ENCODE measurements at regions not wholly inside any gene's neighbourhood (a gene's known extent, or its start where the extent isn't known, plus 50 kb on each side); places are given as distances from the start of the nearest gene placed in this dataset.

GRCh38 chr5:68433526-68433922, 218.0 kb downstream of the PIK3R1 start:
- TF ChIP-seq CTCF (conservative IDR thresholded peaks at IDR 0.05; ENCODE audit: low read length) (no peak), EZH2phosphoT487 (IDR thresholded peaks at IDR 0.05; ENCODE audit: borderline replicate concordance, low read depth, low read length) (no peak)
- no peaks in the 10 kb centered on the region for H4K20me1 ChIP-seq (ENCODE audit: insufficient read depth, low read length)
- POLR2A ChIA-PET = no interaction called here
- H3K4me2 ChIP-seq (ENCODE audit: low read length) = no peak overlapping the region
- no peaks in the 10 kb centered on the region for H3K9me2 ChIP-seq (ENCODE audit: insufficient read depth, low read length)
- intact Hi-C loops (cut with micrococcal nuclease; ENCODE audit: unreplicated experiment) = no loop called here
- H3K27ac ChIP-seq (ENCODE audit: low read depth, low read length, poor library complexity, severe bottlenecking) = no peak overlapping the region
- no peak for DNase-seq (ENCODE audit: low spot score)
- no TSS peak for BruUV-seq (replicated peaks)
- no peak overlapping the region for H3K4me3 ChIP-seq (ENCODE audit: low read depth, low read length, poor library complexity, severe bottlenecking)
- H2AFZ ChIP-seq (ENCODE audit: low read length) = peak overlapping the region; percentile 82; the same call in 1 of the 2 replicates
- no peaks in the 10 kb centered on the region for H3K79me2 ChIP-seq (ENCODE audit: insufficient read depth, low read depth, low read length)
- H3K9me3 ChIP-seq (ENCODE audit: low read length) = no peaks in the 10 kb centered on the region
- H3K36me3 ChIP-seq (ENCODE audit: insufficient read depth, low read length) = no peaks in the 10 kb centered on the region
- CTCF ChIA-PET (ENCODE audit: unreplicated experiment) = no interaction called here
- H3K4me1 ChIP-seq (ENCODE audit: insufficient read depth, low read length, poor library complexity, severe bottlenecking) = peaks cover 7% of the 10 kb centered on the region

DNA sequence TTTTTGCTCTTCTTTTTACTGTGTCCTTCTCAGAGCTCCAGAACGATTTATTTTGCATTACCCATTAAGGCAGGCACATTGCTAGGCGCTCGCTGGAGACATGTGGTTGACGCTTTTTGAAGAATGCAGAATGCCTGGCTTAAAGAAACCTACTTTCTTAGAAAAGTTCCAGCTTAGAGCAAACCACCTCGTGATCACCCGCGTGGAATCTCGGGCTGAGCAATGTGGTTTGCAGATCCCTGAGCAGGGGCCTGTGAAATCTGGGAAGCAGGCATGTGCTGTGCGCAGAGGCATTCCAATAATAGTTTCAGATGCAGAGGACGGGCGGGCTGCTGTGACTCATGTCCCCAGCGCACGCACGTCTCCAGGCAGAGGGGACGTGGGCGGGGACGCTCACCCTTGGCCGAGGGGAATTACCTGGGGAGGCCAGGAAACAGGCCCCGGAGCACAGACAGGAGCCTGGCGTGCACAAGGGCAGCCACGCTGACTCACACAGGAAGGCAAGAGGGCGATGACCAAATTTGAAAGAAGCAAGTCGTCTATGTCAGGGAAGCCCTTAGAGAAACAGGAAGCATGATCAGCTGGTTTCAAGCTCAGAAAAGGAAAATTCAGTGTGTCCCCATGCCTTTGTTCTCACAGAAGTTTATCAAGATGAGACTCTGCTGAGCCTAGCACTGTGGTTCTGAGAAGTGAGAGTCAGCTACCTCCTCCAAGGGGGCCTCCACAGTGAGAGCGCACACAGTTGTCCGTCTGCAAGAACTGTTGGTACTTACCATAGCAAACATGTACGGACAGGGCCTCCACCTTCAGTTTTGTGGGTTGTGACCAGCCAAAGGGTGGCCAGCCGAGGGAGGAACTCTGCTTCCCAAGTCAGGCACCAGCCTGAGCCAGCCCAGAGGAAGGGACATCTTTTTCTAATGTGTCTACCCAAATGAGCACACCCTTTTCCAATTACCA, 218.6 kb downstream of the PIK3R1 start:
- Histone ChIP-seq H3K4me1 (ENCODE audit: insufficient read depth, low read length, poor library complexity, severe bottlenecking) (peaks cover 7% of the 10 kb centered on the region), H3K9me3 (ENCODE audit: low read length) (no peaks in the 10 kb centered on the region), H4K20me1 (ENCODE audit: insufficient read depth, low read length) (no peaks in the 10 kb centered on the region), H3K79me2 (ENCODE audit: insufficient read depth, low read depth, low read length) (no peaks in the 10 kb centered on the region), H3K36me3 (ENCODE audit: insufficient read depth, low read length) (no peaks in the 10 kb centered on the region), H2AFZ (ENCODE audit: low read length) (peak overlapping the region; percentile 82), H3K9me2 (ENCODE audit: insufficient read depth, low read length) (no peaks in the 10 kb centered on the region), H3K27ac (ENCODE audit: low read depth, low read length, poor library complexity, severe bottlenecking) (no peak overlapping the region), H3K4me3 (ENCODE audit: low read depth, low read length, poor library complexity, severe bottlenecking) (no peak overlapping the region), H3K4me2 (ENCODE audit: low read length) (0 out of 2 replicates have a peak overlapping the region, but pooled peaks have one; percentile 23)
- CTCF ChIA-PET (ENCODE audit: unreplicated experiment) = no interaction called here
- peak; percentile 24 for DNase-seq (ENCODE audit: low spot score)
- POLR2A ChIA-PET = interaction anchor here (0.5 kb wide), 1 partner anchor 517 kb away, joined by 3 read pairs; no protein-coding TSS in a partner anchor
- intact Hi-C loops (cut with micrococcal nuclease; ENCODE audit: unreplicated experiment) = no loop called here
- TF ChIP-seq CTCF (conservative IDR thresholded peaks at IDR 0.05; ENCODE audit: low read length) (no peak), EZH2phosphoT487 (IDR thresholded peaks at IDR 0.05; ENCODE audit: borderline replicate concordance, low read depth, low read length) (no peak)
- BruUV-seq (replicated peaks) = no TSS peak

DNA sequence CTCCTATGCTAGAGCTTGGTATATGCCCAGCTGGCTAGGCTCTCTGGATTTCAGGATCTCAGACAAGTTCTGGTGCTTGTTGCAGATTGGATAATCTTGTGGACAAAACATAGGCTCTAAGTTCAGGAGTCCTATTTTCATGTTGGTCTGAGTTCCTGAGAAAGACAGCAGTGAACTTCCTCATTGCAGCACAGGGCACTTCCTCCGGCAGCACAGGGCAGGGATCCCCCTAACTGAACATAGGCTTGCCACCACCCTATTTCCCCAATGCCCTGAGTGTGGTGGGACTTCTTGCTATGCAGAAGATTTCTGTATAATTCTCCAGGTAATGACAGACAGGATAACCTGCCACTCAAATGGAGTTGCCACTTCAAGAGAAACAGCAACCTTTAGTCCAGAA, 220.1 kb downstream of the PIK3R1 start:
- no peak for TF ChIP-seq EZH2phosphoT487 (IDR thresholded peaks at IDR 0.05; ENCODE audit: borderline replicate concordance, low read depth, low read length)
- TF ChIP-seq CTCF (conservative IDR thresholded peaks at IDR 0.05; ENCODE audit: low read length) = no peak
- peaks cover 7% of the 10 kb centered on the region for H3K4me1 ChIP-seq (ENCODE audit: insufficient read depth, low read length, poor library complexity, severe bottlenecking)
- H3K36me3 ChIP-seq (ENCODE audit: insufficient read depth, low read length) = no peaks in the 10 kb centered on the region
- ChIA-PET POLR2A (no interaction called here), CTCF (ENCODE audit: unreplicated experiment) (no interaction called here)
- H3K9me2 ChIP-seq (ENCODE audit: insufficient read depth, low read length) = no peaks in the 10 kb centered on the region
- H3K9me3 ChIP-seq (ENCODE audit: low read length) = no peaks in the 10 kb centered on the region
- H3K27ac ChIP-seq (ENCODE audit: low read depth, low read length, poor library complexity, severe bottlenecking) = no peak overlapping the region
- H3K4me2 ChIP-seq (ENCODE audit: low read length) = no peak overlapping the region
- H4K20me1 ChIP-seq (ENCODE audit: insufficient read depth, low read length) = no peaks in the 10 kb centered on the region
- no peak overlapping the region for H3K4me3 ChIP-seq (ENCODE audit: low read depth, low read length, poor library complexity, severe bottlenecking)
- peak; percentile 6 for DNase-seq (ENCODE audit: low spot score)
- no TSS peak for BruUV-seq (replicated peaks)
- no peaks in the 10 kb centered on the region for H3K79me2 ChIP-seq (ENCODE audit: insufficient read depth, low read depth, low read length)
- H2AFZ ChIP-seq (ENCODE audit: low read length) = no peak overlapping the region
- intact Hi-C loops (cut with micrococcal nuclease; ENCODE audit: unreplicated experiment) = no loop called here
